GM12878 (cell line): ENCODE measurements at regions not wholly inside any gene's neighbourhood (a gene's known extent, or its start where the extent isn't known, plus 50 kb on each side); places are given as distances from the start of the nearest gene placed in this dataset.

Experiments used
- ATAC-seq: fragments of 200-7000 bp; cut with Tn5 transposase; 3 replicates; pipeline ENCODE4 v1.9.1; 2020; ENCODE audit warnings: mild to moderate bottlenecking, moderate library complexity
- BruUV-seq: library from RNA; stranded (reverse); fragments of 400-500 nt; replicated peaks from 2 replicates; lab custom pipeline; 2021; lab: Mats Ljungman, UMichigan
- CTCF ChIA-PET: fragments of 300-600 bp; sonication (Branson Sonifier 250); formaldehyde crosslinking; extraction: SDS; loops from one replicate; lab custom pipeline; 2021; ENCODE audit warnings: inconsistent platforms; lab: Yijun Ruan, JAX
- POLR2A ChIA-PET: fragments of 350-600 bp; formaldehyde crosslinking; extraction: SDS; loops from one replicate; lab custom pipeline; 2021; ENCODE audit warnings: inconsistent platforms; lab: Charles Lee
- RAD21 ChIA-PET: fragments of 300-600 bp; sonication (Branson Sonifier 250); formaldehyde crosslinking; loops from one replicate; lab custom pipeline; 2023; ENCODE audit warnings: antibody characterized with exemption; ENCODE audit not compliant: unreplicated experiment; lab: Charles Lee
- SMC1A ChIA-PET: fragments of 300-600 bp; sonication (Branson Sonifier 250); formaldehyde crosslinking; loops from one replicate; lab custom pipeline; 2023; ENCODE audit not compliant: unreplicated experiment, uncharacterized antibody; lab: Charles Lee
- DNase-seq: peaks from one replicate; pipeline ENCODE4 v3.0.0-alpha.2; 2011; ENCODE audit warnings: low read depth, low spot score
- FAIRE-seq: peaks from 3 replicates; lab custom pipeline; 2011; peaks lifted over from hg19 to GRCh38; lab: Jason Lieb, UNC
- H2AFZ ChIP-seq: 2 replicates; pipeline ENCODE4 v1.6.0; 2011; ENCODE audit warnings: low read depth, low read length, control low read depth; ENCODE audit not compliant: control insufficient read depth
- H3K27ac ChIP-seq: 2 replicates; pipeline ENCODE4 v1.5.1; 2011; ENCODE audit warnings: control low read depth; ENCODE audit not compliant: control insufficient read depth, insufficient read depth
- H3K27me3 ChIP-seq, 2 experiments: replicated peaks in 1 of 2; 2 replicates each; pipeline versions ENCODE4 v1.6.0 to v1.6.1; 2011; ENCODE audit warnings: low read length in 1 of 2; ENCODE audit not compliant: control insufficient read depth in 2 of 2, insufficient read depth in 2 of 2
- H3K36me3 ChIP-seq, 2 experiments: 2 replicates each; pipeline ENCODE4 v1.5.1; 2011; ENCODE audit warnings: low read length in 1 of 2; ENCODE audit not compliant: control insufficient read depth in 2 of 2, insufficient read depth in 2 of 2
- H3K4me1 ChIP-seq: 2 replicates; pipeline ENCODE4 v1.6.1; 2011; ENCODE audit warnings: mild to moderate bottlenecking, low read length, moderate library complexity, mixed read lengths; ENCODE audit not compliant: control insufficient read depth, insufficient read depth
- H3K4me2 ChIP-seq: 2 replicates; pipeline ENCODE4 v1.6.0; 2011; ENCODE audit warnings: control low read depth; ENCODE audit not compliant: control insufficient read depth, insufficient read depth
- H3K4me3 ChIP-seq: fragments of 200-600 bp; sonication (generic); 2 replicates; pipeline ENCODE4 v1.5.1; 2016
- H3K79me2 ChIP-seq: 2 replicates; pipeline ENCODE4 v1.6.0; 2011; ENCODE audit warnings: low read length; ENCODE audit not compliant: control insufficient read depth, insufficient read depth
- H3K9ac ChIP-seq: 2 replicates; pipeline ENCODE4 v1.8.0; 2011; ENCODE audit warnings: low read length, control low read depth, mixed read lengths; ENCODE audit not compliant: control insufficient read depth, insufficient read depth
- H3K9me3 ChIP-seq: replicated peaks from 3 replicates; pipeline ENCODE4 v1.5.1; 2011; ENCODE audit warnings: mild to moderate bottlenecking, low read length; ENCODE audit not compliant: control insufficient read depth, insufficient read depth
- H4K20me1 ChIP-seq: 2 replicates; pipeline ENCODE4 v1.6.0; 2011; ENCODE audit not compliant: control insufficient read depth, insufficient read depth
- KAT2A ChIP-seq: conservative IDR thresholded peaks from 2 replicates; pipeline ENCODE4 v1.6.1; 2011; ENCODE audit warnings: low read depth, low read length; ENCODE audit not compliant: control insufficient read depth
- LARP7 ChIP-seq: fragments of 450-650 bp; IDR thresholded peaks from 2 replicates; pipeline ENCODE4 v1.6.1; 2017; ENCODE audit warnings: mild to moderate bottlenecking
- MLLT1 ChIP-seq: fragments of 450-650 bp; IDR thresholded peaks from 2 replicates; pipeline ENCODE4 v1.6.1; 2016; ENCODE audit warnings: mild to moderate bottlenecking
- MYC ChIP-seq: IDR thresholded peaks from 2 replicates; pipeline ENCODE4 v1.6.1; 2011; ENCODE audit warnings: mild to moderate bottlenecking, low read length, moderate library complexity, inconsistent platforms; ENCODE audit not compliant: insufficient read depth, insufficient replicate concordance, insufficient read length, severe bottlenecking
- NFXL1 ChIP-seq: fragments of 450-650 bp; IDR thresholded peaks from 2 replicates; pipeline ENCODE4 v1.6.1; 2017; ENCODE audit warnings: antibody characterized with exemption, mild to moderate bottlenecking, borderline replicate concordance
- NR2C2 ChIP-seq: IDR thresholded peaks from 2 replicates; pipeline ENCODE4 v1.6.1; 2011; ENCODE audit warnings: borderline replicate concordance, low read depth; ENCODE audit not compliant: control insufficient read depth, insufficient read length
- PAX5 ChIP-seq: IDR thresholded peaks from 2 replicates; pipeline ENCODE4 v1.6.1; 2011; ENCODE audit warnings: low read depth, low read length, borderline replicate concordance
- SUZ12 ChIP-seq: fragments of 200-600 bp; sonication (generic); IDR thresholded peaks from one replicate; pipeline ENCODE4 v1.6.1; 2018; ENCODE audit warnings: antibody characterized with exemption, mild to moderate bottlenecking; ENCODE audit not compliant: unreplicated experiment
- TAF1 ChIP-seq: IDR thresholded peaks from 2 replicates; pipeline ENCODE4 v1.6.1; 2011; ENCODE audit warnings: mild to moderate bottlenecking, low read depth, low read length, borderline replicate concordance
- TCF7 ChIP-seq: IDR thresholded peaks from 2 replicates; pipeline ENCODE4 v1.6.1; 2014; ENCODE audit warnings: antibody characterized with exemption, borderline replicate concordance
- WGBS: methylation state at CpG from one replicate; pipeline ENCODE4 v1.1.6; 2016; ENCODE audit warnings: low lambda C conversion rate; ENCODE audit not compliant: insufficient replicate concordance, insufficient coverage; ENCODE audit errors: missing lambda C conversion rate; 5-methylcytosine and 5-hydroxymethylcytosine counted together
- in situ Hi-C: fragments of 300-500 bp; cut with MboI; formaldehyde crosslinking; loops from 9 replicates; pipeline ENCODE4 v1.14.3; 2018; ENCODE audit warnings: mixed read lengths
- intact Hi-C: fragments of 100-400 bp; cut with micrococcal nuclease; formaldehyde crosslinking; loops from one replicate; pipeline ENCODE4 v1.14.2; 2022; ENCODE audit not compliant: unreplicated experiment

GRCh38 chr13:99736541-99736940, 235.0 kb downstream of the ZIC5 start:
- BruUV-seq, result no TSS peak
- FAIRE-seq, result no peak
- DNase-seq, result no peak
- ChIA-PET SMC1A (no interaction called here), RAD21 (interaction anchor here (1.6 kb wide), 1 partner anchor 11 kb away, joined by 4 read pairs; no protein-coding TSS in a partner anchor), POLR2A (interaction anchor here (0.5 kb wide), 1 partner anchor 361 kb away, joined by 3 read pairs; no protein-coding TSS in a partner anchor), CTCF (interaction anchor here (0.6 to 1.1 kb wide), 2 partner anchors 180 to 458 kb away, joined by 3 read pairs; no protein-coding TSS in a partner anchor)
- intact Hi-C loops, result no loop called here
- H3K27ac ChIP-seq, result no peak overlapping the region
- H4K20me1 ChIP-seq, result no peaks in the 10 kb centered on the region
- H3K79me2 ChIP-seq, result no peaks in the 10 kb centered on the region
- H3K4me2 ChIP-seq, result no peak overlapping the region
- H3K9ac ChIP-seq, result no peak overlapping the region
- in situ Hi-C loops, result no loop called here
- no peak overlapping the region for H3K4me3 ChIP-seq
- no peak for TF ChIP-seq NFXL1
- TF ChIP-seq MLLT1, result no peak
- TF ChIP-seq MYC, result no peak
- TF ChIP-seq TCF7, result no peak
- no peak for TF ChIP-seq KAT2A
- no peak for TF ChIP-seq NR2C2
- TF ChIP-seq TAF1, result no peak
- no peak for TF ChIP-seq PAX5
- no peak for TF ChIP-seq SUZ12
- TF ChIP-seq LARP7, result no peak
- H2AFZ ChIP-seq, result no peak overlapping the region
- H3K27me3 ChIP-seq, result no peaks in the 10 kb centered on the region; a peak in 1 of 4 replicates
- H3K9me3 ChIP-seq, result no peaks in the 10 kb centered on the region
- 34% methylated on average over 3 of the region's 3 CpGs for WGBS
- no peaks in the 10 kb centered on the region for H3K36me3 ChIP-seq
- no peak for ATAC-seq
- H3K4me1 ChIP-seq, result no peaks in the 10 kb centered on the region
